ENCODE measurements at regions not wholly inside any gene's neighbourhood (a gene's known extent, or its start where the extent isn't known, plus 50 kb on each side); places are given as distances from the start of the nearest gene placed in this dataset.

GRCh38 chr5:58185801-58186200 is 274.1 kb downstream of the PLK2 start:
- WGBS (ENCODE audit: extremely low coverage, insufficient coverage, low lambda C conversion rate), result no CpG with 5 or more reads among the region's 3 CpGs
- Histone ChIP-seq H3K4me1 (ENCODE audit: control insufficient read depth, low read depth, low read length) (no peaks in the 10 kb centered on the region), H3K4me3 (ENCODE audit: low read length) (no peak overlapping the region)

GRCh38 chr5:58185397-58185796 is 274.5 kb downstream of the PLK2 start:
- WGBS (ENCODE audit: extremely low coverage, insufficient coverage, low lambda C conversion rate), result no CpG with 5 or more reads among the region's 2 CpGs
- H3K9ac ChIP-seq (ENCODE audit: low read length), result no peak overlapping the region

More at GRCh38 chr5:58185801-58186200, 274.1 kb downstream of the PLK2 start:
- Histone ChIP-seq H3K23ac (ENCODE audit: low read length) (no peak overlapping the region), H3K56ac (ENCODE audit: low read length) (no peak overlapping the region), H3K4me2 (ENCODE audit: low read length) (no peak overlapping the region), H3K79me2 (ENCODE audit: control insufficient read depth, insufficient read depth, low read length) (no peaks in the 10 kb centered on the region), H2BK120ac (ENCODE audit: low read depth, low read length) (no peak overlapping the region), H3K79me1 (ENCODE audit: low read length) (no peaks in the 10 kb centered on the region), H3K27me3 (ENCODE audit: insufficient read depth, low read length, poor library complexity) (no peaks in the 10 kb centered on the region), H3K9ac (ENCODE audit: low read length) (no peak overlapping the region), H3K4ac (ENCODE audit: low read depth, low read length) (no peak overlapping the region), H2BK15ac (replicated peaks; ENCODE audit: low read depth) (no peak overlapping the region), H3K27ac (ENCODE audit: low read depth, low read length) (no peak overlapping the region), H2BK5ac (ENCODE audit: low read length) (no peak overlapping the region), H2AK5ac (ENCODE audit: low read length) (no peak overlapping the region), H4K8ac (ENCODE audit: low read depth, low read length) (no peak overlapping the region), H4K5ac (ENCODE audit: low read length) (no peak overlapping the region), H3K36me3 (ENCODE audit: control insufficient read depth, insufficient read depth, low read length) (no peaks in the 10 kb centered on the region), H3K18ac (ENCODE audit: low read length) (no peak overlapping the region)
- no peak for DNase-seq

GRCh38 chr5:58184910-58185309 is 275.0 kb downstream of the PLK2 start:
- Histone ChIP-seq H3K27me3 (ENCODE audit: insufficient read depth, low read length, poor library complexity) (no peaks in the 10 kb centered on the region), H3K18ac (ENCODE audit: low read length) (no peak overlapping the region), H2BK5ac (ENCODE audit: low read length) (no peak overlapping the region), H3K27ac (ENCODE audit: low read depth, low read length) (no peak overlapping the region), H3K36me3 (ENCODE audit: control insufficient read depth, insufficient read depth, low read length) (no peaks in the 10 kb centered on the region), H2BK15ac (replicated peaks; ENCODE audit: low read depth) (no peak overlapping the region), H3K4me2 (ENCODE audit: low read length) (no peak overlapping the region), H4K8ac (ENCODE audit: low read depth, low read length) (no peak overlapping the region), H3K4me1 (ENCODE audit: control insufficient read depth, low read depth, low read length) (no peaks in the 10 kb centered on the region), H4K5ac (ENCODE audit: low read length) (no peak overlapping the region), H2BK120ac (ENCODE audit: low read depth, low read length) (no peak overlapping the region), H3K4ac (ENCODE audit: low read depth, low read length) (no peak overlapping the region), H2AK5ac (ENCODE audit: low read length) (no peak overlapping the region), H3K56ac (ENCODE audit: low read length) (no peak overlapping the region), H3K9ac (ENCODE audit: low read length) (no peak overlapping the region), H3K79me1 (ENCODE audit: low read length) (no peaks in the 10 kb centered on the region), H3K23ac (ENCODE audit: low read length) (no peak overlapping the region), H3K4me3 (ENCODE audit: low read length) (no peak overlapping the region), H3K79me2 (ENCODE audit: control insufficient read depth, insufficient read depth, low read length) (no peaks in the 10 kb centered on the region)
- no CpG with 5 or more reads among the region's 2 CpGs for WGBS (ENCODE audit: extremely low coverage, insufficient coverage, low lambda C conversion rate)
- no peak for DNase-seq

More at GRCh38 chr5:58185397-58185796, 274.5 kb downstream of the PLK2 start:
- Histone ChIP-seq H3K4me2 (ENCODE audit: low read length) (no peak overlapping the region), H3K4me3 (ENCODE audit: low read length) (no peak overlapping the region), H3K18ac (ENCODE audit: low read length) (no peak overlapping the region), H3K4me1 (ENCODE audit: control insufficient read depth, low read depth, low read length) (no peaks in the 10 kb centered on the region), H4K8ac (ENCODE audit: low read depth, low read length) (no peak overlapping the region), H2AK5ac (ENCODE audit: low read length) (no peak overlapping the region), H3K79me1 (ENCODE audit: low read length) (no peaks in the 10 kb centered on the region), H3K79me2 (ENCODE audit: control insufficient read depth, insufficient read depth, low read length) (no peaks in the 10 kb centered on the region), H2BK120ac (ENCODE audit: low read depth, low read length) (no peak overlapping the region), H3K36me3 (ENCODE audit: control insufficient read depth, insufficient read depth, low read length) (no peaks in the 10 kb centered on the region), H2BK15ac (replicated peaks; ENCODE audit: low read depth) (no peak overlapping the region), H3K23ac (ENCODE audit: low read length) (no peak overlapping the region), H4K5ac (ENCODE audit: low read length) (no peak overlapping the region), H3K27ac (ENCODE audit: low read depth, low read length) (no peak overlapping the region), H2BK5ac (ENCODE audit: low read length) (no peak overlapping the region), H3K4ac (ENCODE audit: low read depth, low read length) (no peak overlapping the region), H3K27me3 (ENCODE audit: insufficient read depth, low read length, poor library complexity) (no peaks in the 10 kb centered on the region), H3K56ac (ENCODE audit: low read length) (no peak overlapping the region)
- DNase-seq, result no peak

DNA sequence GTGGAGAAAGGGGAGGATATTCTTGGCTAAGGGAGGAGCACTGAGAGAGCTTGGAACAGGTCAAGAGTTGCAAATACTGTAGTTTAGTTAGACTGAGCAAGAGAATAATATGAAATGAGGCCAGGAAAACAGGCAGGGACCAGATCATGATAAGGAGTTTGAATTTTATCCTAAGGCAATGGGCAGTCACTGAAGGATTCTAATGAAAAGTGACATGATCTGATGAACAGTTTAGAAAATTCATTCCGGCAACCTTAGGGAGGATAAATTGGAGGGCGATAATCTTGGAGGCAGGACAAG is 276.1 kb downstream of the PLK2 start:
- H3K4me3 ChIP-seq (ENCODE audit: low read length), result no peak overlapping the region
- no peaks in the 10 kb centered on the region for H3K79me2 ChIP-seq (ENCODE audit: control insufficient read depth, insufficient read depth, low read length)
- DNase-seq, result no peak
- H3K36me3 ChIP-seq (ENCODE audit: control insufficient read depth, insufficient read depth, low read length), result no peaks in the 10 kb centered on the region
- no peak overlapping the region for H2BK120ac ChIP-seq (ENCODE audit: low read depth, low read length)
- H3K18ac ChIP-seq (ENCODE audit: low read length), result no peak overlapping the region
- WGBS (ENCODE audit: extremely low coverage, insufficient coverage, low lambda C conversion rate), result no CpG with 5 or more reads among the region's 2 CpGs
- H2BK15ac ChIP-seq (replicated peaks; ENCODE audit: low read depth), result no peak overlapping the region
- no peak overlapping the region for H2BK5ac ChIP-seq (ENCODE audit: low read length)
- no peak overlapping the region for H3K56ac ChIP-seq (ENCODE audit: low read length)
- H2AK5ac ChIP-seq (ENCODE audit: low read length), result no peak overlapping the region
- no peak overlapping the region for H4K8ac ChIP-seq (ENCODE audit: low read depth, low read length)
- H3K4me2 ChIP-seq (ENCODE audit: low read length), result no peak overlapping the region
- no peak overlapping the region for H3K9ac ChIP-seq (ENCODE audit: low read length)
- H3K27me3 ChIP-seq (ENCODE audit: insufficient read depth, low read length, poor library complexity), result no peaks in the 10 kb centered on the region
- no peaks in the 10 kb centered on the region for H3K79me1 ChIP-seq (ENCODE audit: low read length)
- H3K4ac ChIP-seq (ENCODE audit: low read depth, low read length), result no peak overlapping the region
- no peak overlapping the region for H3K23ac ChIP-seq (ENCODE audit: low read length)
- H3K27ac ChIP-seq (ENCODE audit: low read depth, low read length), result no peak overlapping the region
- H4K5ac ChIP-seq (ENCODE audit: low read length), result no peak overlapping the region
- H3K4me1 ChIP-seq (ENCODE audit: control insufficient read depth, low read depth, low read length), result no peaks in the 10 kb centered on the region

DNA sequence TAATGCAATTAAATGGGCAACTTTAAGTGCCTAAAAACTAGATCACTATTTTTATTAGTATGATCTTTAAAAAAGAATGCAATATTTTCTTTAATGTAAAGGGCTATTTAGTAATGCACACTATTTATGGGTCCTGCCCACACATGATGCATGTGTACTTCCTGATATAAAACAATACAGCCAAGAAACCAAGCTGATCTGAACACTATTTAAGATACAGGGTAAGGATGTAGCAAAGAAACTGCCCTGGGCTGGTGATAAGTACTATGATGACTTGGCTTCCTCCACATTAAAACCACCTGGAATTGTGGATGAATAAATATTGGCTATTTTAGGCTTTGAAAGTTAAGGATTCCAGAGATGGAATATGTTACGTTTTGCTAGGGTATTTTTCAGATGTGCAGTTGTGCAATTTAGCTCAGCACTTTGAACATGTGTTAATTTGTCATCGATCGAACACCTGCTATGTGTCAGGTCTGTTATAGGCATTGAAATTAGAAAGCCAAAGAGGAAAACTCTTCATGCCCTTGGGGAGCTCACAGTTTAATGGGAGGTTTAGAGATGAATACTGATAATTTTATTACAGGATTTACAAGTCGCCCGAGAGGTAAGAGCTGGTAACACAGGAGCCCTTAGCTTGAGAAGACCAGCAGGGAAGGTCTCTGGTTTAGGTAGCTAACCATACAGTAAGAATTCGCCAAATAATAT is 276.7 kb downstream of the PLK2 start:
- no peaks in the 10 kb centered on the region for H3K79me1 ChIP-seq (ENCODE audit: low read length)
- H3K4me2 ChIP-seq (ENCODE audit: low read length), result no peak overlapping the region
- no peak for DNase-seq
- H3K18ac ChIP-seq (ENCODE audit: low read length), result no peak overlapping the region
- H2BK120ac ChIP-seq (ENCODE audit: low read depth, low read length), result no peak overlapping the region
- H3K56ac ChIP-seq (ENCODE audit: low read length), result no peak overlapping the region
- H3K4ac ChIP-seq (ENCODE audit: low read depth, low read length), result no peak overlapping the region
- H3K9ac ChIP-seq (ENCODE audit: low read length), result no peak overlapping the region
- no peak overlapping the region for H4K8ac ChIP-seq (ENCODE audit: low read depth, low read length)
- H3K36me3 ChIP-seq (ENCODE audit: control insufficient read depth, insufficient read depth, low read length), result no peaks in the 10 kb centered on the region
- no peak overlapping the region for H2BK5ac ChIP-seq (ENCODE audit: low read length)
- no peaks in the 10 kb centered on the region for H3K4me1 ChIP-seq (ENCODE audit: control insufficient read depth, low read depth, low read length)
- no peak overlapping the region for H4K5ac ChIP-seq (ENCODE audit: low read length)
- H3K23ac ChIP-seq (ENCODE audit: low read length), result no peak overlapping the region
- WGBS (ENCODE audit: extremely low coverage, insufficient coverage, low lambda C conversion rate), result no CpG with 5 or more reads among the region's 6 CpGs
- no peaks in the 10 kb centered on the region for H3K79me2 ChIP-seq (ENCODE audit: control insufficient read depth, insufficient read depth, low read length)
- H2AK5ac ChIP-seq (ENCODE audit: low read length), result no peak overlapping the region
- peak overlapping the region; percentile 12 for H2BK15ac ChIP-seq (replicated peaks; ENCODE audit: low read depth)
- H3K27ac ChIP-seq (ENCODE audit: low read depth, low read length), result no peak overlapping the region
- H3K4me3 ChIP-seq (ENCODE audit: low read length), result no peak overlapping the region
- H3K27me3 ChIP-seq (ENCODE audit: insufficient read depth, low read length, poor library complexity), result no peaks in the 10 kb centered on the region

DNA sequence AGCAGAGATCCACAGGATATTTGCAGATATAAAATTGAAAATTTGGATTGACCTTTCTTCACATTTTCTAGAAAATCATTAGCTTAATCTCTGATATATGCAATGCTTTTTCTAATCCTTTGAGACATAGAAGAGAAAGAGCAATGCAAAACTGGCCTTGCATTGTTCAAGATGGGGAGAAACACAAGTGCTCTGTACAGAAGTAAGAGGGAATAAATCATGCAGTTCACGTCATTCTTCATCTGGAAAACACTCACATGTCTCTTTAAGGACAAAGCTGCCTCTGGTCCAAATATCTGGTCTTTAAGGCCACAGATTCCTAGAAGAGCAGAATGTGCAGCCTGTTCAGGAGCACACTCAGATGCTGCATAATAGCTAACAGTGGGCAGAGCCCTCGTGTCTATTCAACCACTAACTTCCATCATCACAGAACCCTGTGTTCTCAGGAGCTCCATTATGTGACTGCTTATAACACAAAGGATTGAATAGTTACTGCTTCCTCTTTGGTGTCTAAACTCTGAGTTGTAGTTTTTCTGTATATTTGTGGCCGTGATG is 277.5 kb downstream of the PLK2 start:
- no peak overlapping the region for H3K18ac ChIP-seq (ENCODE audit: low read length)
- H3K9ac ChIP-seq (ENCODE audit: low read length), result no peak overlapping the region
- H3K79me2 ChIP-seq (ENCODE audit: control insufficient read depth, insufficient read depth, low read length), result no peaks in the 10 kb centered on the region
- H2AK5ac ChIP-seq (ENCODE audit: low read length), result no peak overlapping the region
- DNase-seq, result no peak
- no peaks in the 10 kb centered on the region for H3K4me1 ChIP-seq (ENCODE audit: control insufficient read depth, low read depth, low read length)
- no peak overlapping the region for H2BK120ac ChIP-seq (ENCODE audit: low read depth, low read length)
- H3K36me3 ChIP-seq (ENCODE audit: control insufficient read depth, insufficient read depth, low read length), result no peaks in the 10 kb centered on the region
- no peak overlapping the region for H3K4me2 ChIP-seq (ENCODE audit: low read length)
- H4K8ac ChIP-seq (ENCODE audit: low read depth, low read length), result no peak overlapping the region
- no peak overlapping the region for H3K4ac ChIP-seq (ENCODE audit: low read depth, low read length)
- no peak overlapping the region for H2BK5ac ChIP-seq (ENCODE audit: low read length)
- H3K56ac ChIP-seq (ENCODE audit: low read length), result no peak overlapping the region
- no peak overlapping the region for H4K5ac ChIP-seq (ENCODE audit: low read length)
- no peaks in the 10 kb centered on the region for H3K27me3 ChIP-seq (ENCODE audit: insufficient read depth, low read length, poor library complexity)
- no CpG with 5 or more reads among the region's 3 CpGs for WGBS (ENCODE audit: extremely low coverage, insufficient coverage, low lambda C conversion rate)
- no peak overlapping the region for H3K4me3 ChIP-seq (ENCODE audit: low read length)
- no peak overlapping the region for H3K27ac ChIP-seq (ENCODE audit: low read depth, low read length)
- no peaks in the 10 kb centered on the region for H3K79me1 ChIP-seq (ENCODE audit: low read length)
- no peak overlapping the region for H2BK15ac ChIP-seq (replicated peaks; ENCODE audit: low read depth)
- no peak overlapping the region for H3K23ac ChIP-seq (ENCODE audit: low read length)
